IMR-90 (cell line): ENCODE measurements at regions not wholly inside any gene's neighbourhood (a gene's known extent, or its start where the extent isn't known, plus 50 kb on each side); places are given as distances from the start of the nearest gene placed in this dataset.

Source experiments
- CTCF ChIP-seq: conservative IDR thresholded peaks from 2 replicates; pipeline ENCODE4 v1.5.1; 2012; ENCODE audit warnings: mild to moderate bottlenecking, low read depth, low read length, improper control_type of control experiment
- FOS ChIP-seq: fragments of 150-350 bp; IDR thresholded peaks from 2 replicates; pipeline ENCODE4 v1.6.1; 2016; ENCODE audit warnings: low read depth, low read length
- NFE2L2 ChIP-seq: fragments of 150-350 bp; IDR thresholded peaks from 2 replicates; pipeline ENCODE4 v1.6.1; 2016; ENCODE audit warnings: low read depth, mild to moderate bottlenecking, low read length
- POLR2A ChIP-seq: IDR thresholded peaks from 2 replicates; pipeline ENCODE4 v1.6.1; 2012; ENCODE audit warnings: mild to moderate bottlenecking, low read depth, low read length
- RCOR1 ChIP-seq: IDR thresholded peaks from 2 replicates; pipeline ENCODE4 v1.6.1; 2012; ENCODE audit warnings: mild to moderate bottlenecking, low read length, improper control_type of control experiment; ENCODE audit not compliant: insufficient replicate concordance
- RFX5 ChIP-seq: IDR thresholded peaks from 2 replicates; pipeline ENCODE4 v1.8.0; 2012; ENCODE audit warnings: low read depth, mild to moderate bottlenecking, low read length, moderate library complexity
- USF2 ChIP-seq: fragments of 150-350 bp; IDR thresholded peaks from 2 replicates; pipeline ENCODE4 v1.6.1; 2017; ENCODE audit warnings: mild to moderate bottlenecking, antibody characterized with exemption, low read length, low read depth

- TF ChIP-seq CTCF (no peak), POLR2A (no peak), RCOR1 (no peak), FOS (no peak), USF2 (no peak), RFX5 (no peak), NFE2L2 (no peak)
Observed at GRCh38 chr10:6881987-6882386, 301.9 kb upstream of the PRKCQ start.
